Coronary artery (tissue), 2 donors: ENCODE measurements at regions not wholly inside any gene's neighbourhood (a gene's known extent, or its start where the extent isn't known, plus 50 kb on each side); places are given as distances from the start of the nearest gene placed in this dataset.

Experiments
- DNase-seq: peaks from one replicate; pipeline ENCODE4 v3.0.0-alpha.2; 2017; ENCODE audit warnings: low spot score
- H3K27ac ChIP-seq, 2 donors: fragments of 200-600 bp; sonication (generic); one replicate each; pipeline ENCODE4 v1.5.1; 2016 to 2019
- H3K4me3 ChIP-seq: fragments of 200-600 bp; sonication (generic); 2 replicates; pipeline ENCODE4 v1.5.1; 2016; ENCODE audit warnings: mild to moderate bottlenecking, moderate library complexity
- CTCF ChIP-seq: fragments of 200-600 bp; sonication (generic); IDR thresholded peaks from one replicate; pipeline ENCODE4 v1.5.1; 2019; ENCODE audit warnings: antibody characterized with exemption

- no peak for TF ChIP-seq CTCF
- no peak overlapping the region for H3K27ac ChIP-seq
- no peak overlapping the region for H3K4me3 ChIP-seq
- no peak for DNase-seq
These were observed 151.0 kb downstream of the INSIG2 start for GRCh38 chr2:118239284-118239683.

- Histone ChIP-seq H3K4me3 (no peak overlapping the region), H3K27ac (no peak overlapping the region)
- DNase-seq: no peak
- TF ChIP-seq CTCF: no peak
These were observed 149.2 kb downstream of the INSIG2 start for GRCh38 chr2:118237451-118237850.

- no peak overlapping the region for H3K4me3 ChIP-seq
- no peak for DNase-seq
- no peak for TF ChIP-seq CTCF
- H3K27ac ChIP-seq: no peak overlapping the region
These were observed 144.5 kb downstream of the INSIG2 start for GRCh38 chr2:118232796-118233195.

- H3K4me3 ChIP-seq: no peak overlapping the region
- TF ChIP-seq CTCF: no peak
- DNase-seq: no peak
These were observed 144.1 kb downstream of the INSIG2 start for GRCh38 chr2:118232391-118232790.

GRCh38 chr2:118231759-118232158 is 143.5 kb downstream of the INSIG2 start:
- no peak overlapping the region for H3K27ac ChIP-seq
- DNase-seq: no peak
- TF ChIP-seq CTCF: no peak
- H3K4me3 ChIP-seq: no peak overlapping the region

More at GRCh38 chr2:118232391-118232790, 144.1 kb downstream of the INSIG2 start:
- H3K27ac ChIP-seq: no peak overlapping the region

GRCh38 chr2:118227698-118228508 is 139.6 kb downstream of the INSIG2 start:
- TF ChIP-seq CTCF: no peak
- Histone ChIP-seq H3K4me3 (no peak overlapping the region), H3K27ac (no peak overlapping the region)
- DNase-seq: no peak

GRCh38 chr2:118225666-118226065 is 137.4 kb downstream of the INSIG2 start:
- Histone ChIP-seq H3K4me3 (no peak overlapping the region), H3K27ac (no peak overlapping the region)
- TF ChIP-seq CTCF: no peak
- no peak for DNase-seq
